H1 (cell line): ENCODE measurements at regions not wholly inside any gene's neighbourhood (a gene's known extent, or its start where the extent isn't known, plus 50 kb on each side); places are given as distances from the start of the nearest gene placed in this dataset.

Experiments
- CBX5 ChIP-seq: fragments of 300-800, 300-1000 bp; sonication (generic); IDR thresholded peaks from 2 replicates; pipeline ENCODE4 v1.7.1; 2016; ENCODE audit warnings: antibody characterized with exemption, low read length, low read depth
- CBX8 ChIP-seq: fragments of 300-800, 300-1000 bp; sonication (generic); IDR thresholded peaks from 2 replicates; pipeline ENCODE4 v1.7.1; 2016; ENCODE audit warnings: low read depth, low read length, borderline replicate concordance
- CREB1 ChIP-seq: IDR thresholded peaks from 2 replicates; pipeline ENCODE4 v1.6.1; 2012; ENCODE audit warnings: inconsistent platforms
- TF ChIP-seq, protein P1 (sequence below), 3 experiments: IDR thresholded peaks; 1 replicate in 2 of 3; 2 replicates in 1 of 3; pipeline versions ENCODE4 v1.5.1 to v1.6.1; 2011; ENCODE audit warnings: low read length in 3 of 3, mild to moderate bottlenecking in 3 of 3, inconsistent platforms in 2 of 3, low read depth in 1 of 3, moderate library complexity in 1 of 3; ENCODE audit not compliant: insufficient read depth in 1 of 3; ENCODE audit errors: control extremely low read depth in 1 of 3

DNA sequence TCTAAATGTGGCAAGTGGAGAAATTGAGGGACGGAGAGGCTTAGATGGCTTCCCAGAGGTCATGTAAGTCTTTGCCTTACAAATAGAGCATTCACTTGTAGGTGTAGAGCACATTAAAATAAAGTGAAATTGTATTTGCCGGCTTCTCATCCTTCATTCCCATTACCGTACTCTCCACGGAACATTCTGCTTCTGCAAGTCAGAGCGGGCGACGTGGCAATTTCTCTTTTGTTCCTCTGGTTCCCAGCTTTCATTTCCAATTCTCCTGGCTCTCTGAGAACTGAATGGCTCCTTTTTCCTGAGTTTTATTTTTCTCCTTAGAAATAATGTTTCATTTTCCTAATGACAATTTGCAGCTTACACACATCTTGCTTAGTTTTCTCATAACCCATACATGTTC is 51.3 kb upstream of the PFKP start:
- TF ChIP-seq, protein P1, sequence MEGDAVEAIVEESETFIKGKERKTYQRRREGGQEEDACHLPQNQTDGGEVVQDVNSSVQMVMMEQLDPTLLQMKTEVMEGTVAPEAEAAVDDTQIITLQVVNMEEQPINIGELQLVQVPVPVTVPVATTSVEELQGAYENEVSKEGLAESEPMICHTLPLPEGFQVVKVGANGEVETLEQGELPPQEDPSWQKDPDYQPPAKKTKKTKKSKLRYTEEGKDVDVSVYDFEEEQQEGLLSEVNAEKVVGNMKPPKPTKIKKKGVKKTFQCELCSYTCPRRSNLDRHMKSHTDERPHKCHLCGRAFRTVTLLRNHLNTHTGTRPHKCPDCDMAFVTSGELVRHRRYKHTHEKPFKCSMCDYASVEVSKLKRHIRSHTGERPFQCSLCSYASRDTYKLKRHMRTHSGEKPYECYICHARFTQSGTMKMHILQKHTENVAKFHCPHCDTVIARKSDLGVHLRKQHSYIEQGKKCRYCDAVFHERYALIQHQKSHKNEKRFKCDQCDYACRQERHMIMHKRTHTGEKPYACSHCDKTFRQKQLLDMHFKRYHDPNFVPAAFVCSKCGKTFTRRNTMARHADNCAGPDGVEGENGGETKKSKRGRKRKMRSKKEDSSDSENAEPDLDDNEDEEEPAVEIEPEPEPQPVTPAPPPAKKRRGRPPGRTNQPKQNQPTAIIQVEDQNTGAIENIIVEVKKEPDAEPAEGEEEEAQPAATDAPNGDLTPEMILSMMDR (IDR thresholded peaks at IDR 0.05; ENCODE audit: control extremely low read depth in 1 of 3, insufficient read depth in 1 of 3, low read depth in 1 of 3, low read length in 3 of 3): no peak
- TF ChIP-seq CBX8: no peak
- TF ChIP-seq CBX5: no peak
- no peak for TF ChIP-seq CREB1
